ENCODE measurements at regions not wholly inside any gene's neighbourhood (a gene's known extent, or its start where the extent isn't known, plus 50 kb on each side); places are given as distances from the start of the nearest gene placed in this dataset.
"Not testable (repeated sequence)": the region's sequence is repeated elsewhere in the genome, so short reads cannot be mapped to it uniquely, and the experiment has no call there.

- no peak for DNase-seq
Observed at GRCh38 chr5:5780253-5780652, 357.8 kb downstream of the ICE1 start.

- DNase-seq = no peak
Observed at GRCh38 chr5:5777013-5777412, 354.5 kb downstream of the ICE1 start.

- no peak for DNase-seq
Observed at GRCh38 chr5:5772202-5772601, 349.7 kb downstream of the ICE1 start.

- no peak for DNase-seq
Observed at GRCh38 chr5:5770825-5771224, 348.3 kb downstream of the ICE1 start.

- no peak for DNase-seq
Observed at GRCh38 chr5:5767286-5767928, 344.9 kb downstream of the ICE1 start.

GRCh38 chr5:5765066-5765850 is 342.8 kb downstream of the ICE1 start:
- no peak for DNase-seq

- no peak for DNase-seq
Observed at GRCh38 chr5:5764246-5764645, 341.8 kb downstream of the ICE1 start.

- no peak for DNase-seq
Observed at GRCh38 chr5:5756762-5757161, 334.3 kb downstream of the ICE1 start.

GRCh38 chr5:5755888-5756287 is 333.4 kb downstream of the ICE1 start:
- DNase-seq = no peak

- DNase-seq = no peak
Observed at GRCh38 chr5:5752844-5753243, 330.4 kb downstream of the ICE1 start.

- no peak for DNase-seq
Observed at GRCh38 chr5:5751987-5752386, 329.5 kb downstream of the ICE1 start.

GRCh38 chr5:5751498-5751897 is 329.0 kb downstream of the ICE1 start:
- DNase-seq = no peak

GRCh38 chr5:5741418-5741817 is 318.9 kb downstream of the ICE1 start:
- no peak for DNase-seq

GRCh38 chr5:5739490-5739945 is 317.0 kb downstream of the ICE1 start:
- DNase-seq = no peak

- no peak for DNase-seq
Observed at GRCh38 chr5:5738797-5739489, 316.5 kb downstream of the ICE1 start.

GRCh38 chr5:5736007-5736406 is 313.5 kb downstream of the ICE1 start:
- no peak for DNase-seq

GRCh38 chr5:5733058-5733457 is 310.6 kb downstream of the ICE1 start:
- DNase-seq = not testable (repeated sequence)

- DNase-seq = no peak
Observed at GRCh38 chr5:5726401-5726800, 303.9 kb downstream of the ICE1 start.

GRCh38 chr5:5721881-5722280 is 299.4 kb downstream of the ICE1 start:
- DNase-seq = no peak

- DNase-seq = no peak
Observed at GRCh38 chr5:5719292-5719691, 296.8 kb downstream of the ICE1 start.

- DNase-seq = no peak
Observed at GRCh38 chr5:5716665-5717064, 294.2 kb downstream of the ICE1 start.

GRCh38 chr5:5711592-5711991 is 289.1 kb downstream of the ICE1 start:
- DNase-seq = no peak

GRCh38 chr5:5711112-5711511 is 288.6 kb downstream of the ICE1 start:
- DNase-seq = no peak

- DNase-seq = no peak
Observed at GRCh38 chr5:5710471-5710870, 288.0 kb downstream of the ICE1 start.

All from NCI-H526 treated with DMSO at 0.1 percent for 48 hours (cell line).